ENCODE measurements at regions not wholly inside any gene's neighbourhood (a gene's known extent, or its start where the extent isn't known, plus 50 kb on each side); places are given as distances from the start of the nearest gene placed in this dataset.
"Not testable (repeated sequence)": the region's sequence is repeated elsewhere in the genome, so short reads cannot be mapped to it uniquely, and the experiment has no call there.

DNA sequence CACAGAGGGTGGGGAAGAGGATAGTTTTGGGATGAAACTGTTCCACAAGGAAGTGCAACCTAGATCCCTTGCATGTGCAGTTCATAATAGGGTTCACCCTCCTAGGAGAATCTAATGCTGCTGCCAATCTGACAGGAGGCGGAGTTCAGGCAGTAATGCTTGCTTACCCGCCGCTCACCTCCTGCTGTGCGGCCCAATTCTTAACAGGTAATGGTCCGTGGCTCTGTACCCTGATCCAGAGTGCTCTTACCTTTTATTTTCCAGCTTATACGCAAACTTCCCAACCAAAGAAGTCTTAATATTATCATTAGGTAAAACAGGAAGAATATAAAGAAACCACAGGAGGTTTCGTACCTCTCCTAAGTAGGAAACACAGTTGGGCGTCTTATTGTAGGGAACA lies 82.7 kb upstream of the CD302 start:
- no peak for DNase-seq

DNA sequence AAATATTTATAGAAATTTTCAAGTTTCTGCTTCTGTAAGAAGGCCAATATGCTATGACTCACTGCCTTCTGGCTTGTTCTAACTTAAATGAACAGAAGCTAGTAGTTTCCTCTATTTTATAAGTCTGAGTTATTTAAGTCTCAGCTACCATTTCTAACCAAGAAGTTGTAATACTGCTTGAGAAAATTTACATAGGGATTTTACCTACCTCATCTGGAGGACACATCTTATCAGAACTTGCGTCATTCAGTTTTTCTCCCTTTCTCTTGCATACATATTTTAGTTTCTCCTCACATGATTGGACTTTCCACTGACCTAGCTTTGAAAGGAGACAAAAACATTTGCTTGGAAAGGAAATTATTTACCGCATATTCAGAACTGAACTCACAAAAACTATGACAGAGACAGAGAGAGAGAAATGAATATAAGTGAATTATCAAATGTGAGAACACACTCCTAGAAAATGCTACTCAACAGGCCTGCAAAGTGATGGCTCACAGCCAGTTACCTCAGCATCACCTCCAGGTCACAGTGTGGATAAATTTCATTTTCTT lies 81.1 kb upstream of the CD302 start:
- DNase-seq, result peak; percentile 50

- DNase-seq, result no peak
Observed at GRCh38 chr2:159875083-159875482, 77.1 kb upstream of the CD302 start.

GRCh38 chr2:159873258-159873657 lies 75.2 kb upstream of the CD302 start:
- DNase-seq, result no peak

- no peak for DNase-seq
Observed at GRCh38 chr2:159872353-159872752, 74.3 kb upstream of the CD302 start.

GRCh38 chr2:159868598-159869159 lies 70.7 kb upstream of the CD302 start:
- DNase-seq, result not testable (repeated sequence)

- no peak for DNase-seq
Observed at GRCh38 chr2:159867567-159868361, 69.8 kb upstream of the CD302 start.

- DNase-seq, result no peak
Observed at GRCh38 chr2:159863526-159864160, 65.6 kb upstream of the CD302 start.

DNA sequence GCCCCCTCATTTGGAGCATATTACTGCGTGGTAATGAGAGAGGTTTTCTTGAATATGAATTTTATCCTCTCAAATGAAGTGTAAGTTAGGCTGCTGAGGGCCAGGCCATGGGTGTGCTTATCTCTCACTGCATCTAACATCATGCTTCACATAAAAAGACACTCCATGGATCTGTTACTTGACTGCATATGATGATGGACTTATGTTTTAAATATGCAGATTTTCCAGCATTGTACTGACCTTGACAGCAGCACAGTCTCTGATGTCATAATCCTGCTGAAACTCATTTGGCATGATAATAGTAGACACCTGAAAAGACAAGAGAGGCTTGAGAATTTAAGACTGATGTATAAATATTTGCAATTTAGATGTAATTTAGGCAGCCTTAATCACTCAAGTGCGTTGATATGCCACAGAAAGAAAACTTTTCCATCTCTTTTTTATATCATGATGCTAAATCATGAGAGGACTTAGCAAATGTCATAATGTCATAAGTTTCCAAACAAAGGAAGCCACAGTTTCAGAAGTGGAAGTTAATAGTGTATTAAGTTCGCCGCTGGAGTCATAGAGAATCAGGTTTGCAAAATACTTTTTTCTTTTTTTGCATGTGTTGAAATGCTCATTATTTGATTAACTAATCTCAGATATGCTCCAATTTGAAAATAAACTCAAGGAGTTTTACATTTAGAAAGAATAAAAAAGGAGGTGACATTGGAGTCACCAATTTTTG lies 62.7 kb upstream of the CD302 start:
- no peak for DNase-seq

- DNase-seq, result no peak
Observed at GRCh38 chr2:159859583-159859982, 61.6 kb upstream of the CD302 start.

- no peak for DNase-seq
Observed at GRCh38 chr2:159856760-159857159, 58.8 kb upstream of the CD302 start.

DNA sequence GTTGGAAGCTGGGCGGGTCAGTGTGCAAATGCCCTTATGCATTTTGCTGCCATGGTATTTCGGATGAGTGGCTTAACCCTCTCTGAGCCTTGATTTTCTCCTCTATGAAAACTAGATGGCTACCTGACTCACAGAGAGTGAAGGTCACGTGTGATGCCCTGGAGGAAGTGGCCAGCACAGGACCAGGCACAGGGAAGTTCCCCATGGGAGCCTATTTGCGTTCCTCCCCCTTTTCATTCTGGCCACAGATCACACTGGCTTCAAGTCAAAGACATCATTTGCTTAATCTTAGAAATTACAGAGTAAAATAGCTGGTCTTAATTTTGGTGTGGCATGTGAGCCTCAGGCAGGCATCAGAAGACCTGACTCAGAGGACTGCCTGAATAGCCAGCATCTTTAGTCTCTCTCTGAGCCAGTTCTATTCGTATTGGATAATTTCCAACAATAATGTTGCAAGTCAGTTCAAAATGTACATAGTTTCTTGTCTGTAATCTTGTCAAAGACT lies 57.6 kb upstream of the CD302 start:
- peak; percentile 11 for DNase-seq

- DNase-seq, result no peak
Observed at GRCh38 chr2:159855143-159855542, 57.1 kb upstream of the CD302 start.

- no peak for DNase-seq
Observed at GRCh38 chr2:159854481-159854880, 56.5 kb upstream of the CD302 start.

DNA sequence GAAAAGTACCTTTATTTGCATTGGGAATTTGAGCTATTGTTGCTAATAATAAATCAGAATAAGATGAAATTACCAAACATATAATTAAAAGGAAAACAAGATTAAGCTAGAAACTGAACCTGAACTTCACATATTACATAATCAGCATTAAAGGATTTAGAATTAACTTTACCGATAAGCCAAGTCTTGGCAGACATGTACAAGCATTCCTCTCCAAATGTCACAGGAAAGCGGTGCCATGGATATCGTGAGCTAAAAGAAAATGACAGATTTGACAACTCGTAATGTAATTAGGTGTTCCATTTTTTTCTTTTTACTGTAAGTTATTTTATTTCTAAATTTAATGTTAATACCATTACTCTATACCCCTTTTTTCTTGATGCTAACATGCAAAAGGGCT lies 55.1 kb upstream of the CD302 start:
- DNase-seq, result no peak

GRCh38 chr2:159851941-159852340 lies 53.9 kb upstream of the CD302 start:
- no peak for DNase-seq

DNA sequence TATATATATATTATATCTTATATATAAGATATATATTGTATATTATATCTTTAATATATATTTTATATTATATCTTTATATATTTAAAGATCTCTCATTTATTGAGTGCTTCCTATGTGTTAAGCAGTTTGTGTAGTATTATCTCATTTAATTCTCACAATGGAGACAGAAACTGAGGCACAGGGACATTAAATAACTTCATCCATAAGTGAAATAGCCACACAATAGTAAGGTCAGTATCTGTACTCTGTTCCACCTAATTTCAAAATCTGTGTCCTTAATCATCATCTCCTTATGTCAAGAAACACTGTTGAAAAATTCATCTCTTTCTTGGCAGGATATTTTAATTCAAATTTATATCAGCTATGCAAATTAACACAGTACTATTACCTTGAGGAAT lies 52.8 kb upstream of the CD302 start:
- DNase-seq, result no peak

DNA sequence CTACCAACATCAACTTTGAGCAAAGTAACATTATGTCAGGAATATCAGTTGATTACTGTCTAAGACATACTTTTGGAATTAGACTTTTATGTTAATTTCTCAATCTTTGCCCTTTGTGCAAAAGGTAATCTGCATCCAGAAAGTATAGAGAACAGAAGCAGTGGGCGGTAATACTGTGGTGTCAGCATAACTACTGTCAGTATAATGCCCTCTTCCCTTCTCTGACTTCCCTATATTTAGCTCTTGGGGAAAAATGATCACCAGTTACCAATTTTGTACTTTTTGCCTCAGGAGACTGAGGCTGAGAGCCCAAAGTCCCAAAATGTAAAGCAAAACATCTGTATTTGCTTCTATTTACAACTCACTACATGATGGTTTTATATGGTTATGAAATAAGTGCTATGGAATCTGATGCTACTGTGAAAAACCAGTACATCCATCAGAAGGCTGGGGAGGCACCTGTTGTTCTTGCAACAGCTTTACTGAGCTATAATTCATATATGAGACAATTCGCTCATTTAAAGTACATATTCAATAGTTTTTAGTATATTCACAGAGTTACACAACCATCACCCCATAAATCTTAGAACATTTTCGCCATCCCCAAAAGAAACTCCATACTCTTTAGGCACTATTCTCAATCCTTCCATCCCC lies 51.3 kb upstream of the CD302 start:
- no peak for DNase-seq

Data from fibroblast of skin of right biceps (primary cell).